Ovary (tissue), 7 donors: ENCODE measurements at regions not wholly inside any gene's neighbourhood (a gene's known extent, or its start where the extent isn't known, plus 50 kb on each side); places are given as distances from the start of the nearest gene placed in this dataset.

Experiments used
- DNase-seq, 5 donors: peaks; one replicate each; pipeline ENCODE4 v3.0.0-alpha.2; 2019 to 2020
- H3K27ac ChIP-seq, 2 donors: fragments of 200-600 bp; one replicate each; pipeline versions ENCODE4 v1.5.1 to v1.8.0; 2019 to 2022
- H3K27me3 ChIP-seq: fragments of 200-600 bp; one replicate; pipeline ENCODE4 v1.8.0; 2022
- H3K36me3 ChIP-seq: fragments of 200-600 bp; sonication (generic); one replicate; pipeline ENCODE4 v1.5.1; 2019
- H3K4me1 ChIP-seq: one replicate; pipeline ENCODE4 v1.8.1; 2013; ENCODE audit warnings: mild to moderate bottlenecking, moderate library complexity; ENCODE audit not compliant: insufficient read depth
- H3K4me3 ChIP-seq: fragments of 200-600 bp; sonication (generic); one replicate; pipeline ENCODE4 v1.5.1; 2017
- H3K9me3 ChIP-seq, 2 donors: fragments of 200-600 bp in 1 of 2; sonication (generic) in 1 of 2; one replicate each; pipeline versions ENCODE4 v1.5.1 to v1.8.1; 2013 to 2019; ENCODE audit warnings: mild to moderate bottlenecking in 1 of 2, moderate library complexity in 1 of 2
- EP300 ChIP-seq: sonication (generic); formaldehyde crosslinking; IDR thresholded peaks from one replicate; pipeline ENCODE4 v1.6.1; 2017; ENCODE audit warnings: antibody characterized with exemption
- POLR2A ChIP-seq: fragments of 450-650 bp; IDR thresholded peaks from one replicate; pipeline ENCODE4 v1.6.1; 2017; ENCODE audit warnings: antibody characterized with exemption, mild to moderate bottlenecking, moderate library complexity
- WGBS, 3 donors: extraction: QIAGEN DNeasy Blood & Tissue Kit in 1 of 3; methylation state at CpG; one replicate each; pipeline versions ENCODE4 v1.1.5 to v1.1.7; 2013 to 2017; 5-methylcytosine and 5-hydroxymethylcytosine counted together
- intact Hi-C, 4 donors: fragments of 100-400 bp; cut with DNase I; formaldehyde crosslinking; loops; one replicate each; pipeline versions ENCODE4 v1.11.0 to v1.15.1; 2022 to 2023
- TF ChIP-seq, protein P1 (sequence below), 3 donors: fragments of 450-650 bp in 2 of 3; fragments of 200-600 bp in 1 of 3; IDR thresholded peaks; one replicate each; pipeline versions ENCODE4 v1.5.1 to v1.8.0; 2016 to 2022; ENCODE audit warnings: antibody characterized with exemption in 3 of 3, mild to moderate bottlenecking in 1 of 3
- donor health status: DM: no; HTN: no; CAD: no; lungs with moderate emphysema.
- donor health status: DM: no; HTN: no; CAD: no.
- donor health status: Bipolar disorder and iron deficiency.
- donor health status: DM: no; HTN: no; CAD: no.
- donor health status: DM: yes; HTN: yes; CAD: no.

DNA sequence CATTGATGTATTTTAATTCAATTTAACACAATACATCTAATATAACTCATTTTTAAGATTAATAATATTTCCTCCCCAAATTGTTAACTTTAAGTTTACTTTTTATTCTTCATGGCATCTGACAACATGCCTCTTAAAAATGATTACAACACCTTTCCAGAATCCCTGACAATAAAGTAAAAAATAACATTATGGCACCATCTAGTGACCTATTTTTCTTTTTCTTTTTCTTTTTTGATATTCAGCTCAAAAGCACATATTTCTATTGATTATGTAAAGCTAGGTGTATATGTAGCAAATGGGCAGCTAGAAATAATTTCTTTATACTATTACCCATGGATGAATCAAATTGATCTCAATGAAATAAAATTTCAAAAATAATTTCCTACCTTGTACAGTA lies 834.3 kb upstream of the CDH8 start:
- TF ChIP-seq, protein P1, sequence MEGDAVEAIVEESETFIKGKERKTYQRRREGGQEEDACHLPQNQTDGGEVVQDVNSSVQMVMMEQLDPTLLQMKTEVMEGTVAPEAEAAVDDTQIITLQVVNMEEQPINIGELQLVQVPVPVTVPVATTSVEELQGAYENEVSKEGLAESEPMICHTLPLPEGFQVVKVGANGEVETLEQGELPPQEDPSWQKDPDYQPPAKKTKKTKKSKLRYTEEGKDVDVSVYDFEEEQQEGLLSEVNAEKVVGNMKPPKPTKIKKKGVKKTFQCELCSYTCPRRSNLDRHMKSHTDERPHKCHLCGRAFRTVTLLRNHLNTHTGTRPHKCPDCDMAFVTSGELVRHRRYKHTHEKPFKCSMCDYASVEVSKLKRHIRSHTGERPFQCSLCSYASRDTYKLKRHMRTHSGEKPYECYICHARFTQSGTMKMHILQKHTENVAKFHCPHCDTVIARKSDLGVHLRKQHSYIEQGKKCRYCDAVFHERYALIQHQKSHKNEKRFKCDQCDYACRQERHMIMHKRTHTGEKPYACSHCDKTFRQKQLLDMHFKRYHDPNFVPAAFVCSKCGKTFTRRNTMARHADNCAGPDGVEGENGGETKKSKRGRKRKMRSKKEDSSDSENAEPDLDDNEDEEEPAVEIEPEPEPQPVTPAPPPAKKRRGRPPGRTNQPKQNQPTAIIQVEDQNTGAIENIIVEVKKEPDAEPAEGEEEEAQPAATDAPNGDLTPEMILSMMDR (IDR thresholded peaks at IDR 0.05): no peak
- TF ChIP-seq EP300: no peak
- no peak for TF ChIP-seq POLR2A
- intact Hi-C loops: no loop called here
- Histone ChIP-seq H3K27ac (no peak overlapping the region), H3K4me3 (no peak overlapping the region), H3K4me1 (no peaks in the 10 kb centered on the region), H3K36me3 (no peaks in the 10 kb centered on the region), H3K27me3 (no peaks in the 10 kb centered on the region), H3K9me3 (no peaks in the 10 kb centered on the region)
- DNase-seq: no peak

DNA sequence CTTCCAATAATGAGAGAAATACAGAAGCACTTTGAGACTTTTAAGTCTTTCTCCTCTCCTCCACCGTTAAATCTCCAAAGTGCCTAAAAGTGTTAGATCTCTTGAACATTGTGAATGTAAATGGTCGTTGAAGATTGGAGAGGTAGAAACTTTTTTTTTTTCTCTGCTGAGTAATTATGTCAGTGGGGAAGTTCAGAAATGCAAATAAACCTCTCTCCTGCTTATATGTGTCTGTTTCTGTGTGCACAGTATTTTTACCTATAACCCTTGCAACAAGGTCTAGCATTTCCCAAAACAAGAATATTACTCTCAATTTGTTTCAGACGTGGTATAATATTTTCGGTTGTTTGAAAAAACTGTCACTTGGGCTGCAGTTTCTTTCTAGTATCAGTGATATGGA lies 833.6 kb upstream of the CDH8 start:
- Histone ChIP-seq H3K4me1 (no peaks in the 10 kb centered on the region), H3K4me3 (no peak overlapping the region), H3K27me3 (no peaks in the 10 kb centered on the region), H3K9me3 (no peaks in the 10 kb centered on the region), H3K36me3 (no peaks in the 10 kb centered on the region), H3K27ac (no peak overlapping the region)
- DNase-seq: no peak
- TF ChIP-seq POLR2A: no peak
- TF ChIP-seq, protein P1 (IDR thresholded peaks at IDR 0.05): no peak
- no peak for TF ChIP-seq EP300
- 38 to 46% (median 42%) methylated on average over 4 of the region's 4 CpGs for WGBS, 3 donors
- intact Hi-C loops: no loop called here

DNA sequence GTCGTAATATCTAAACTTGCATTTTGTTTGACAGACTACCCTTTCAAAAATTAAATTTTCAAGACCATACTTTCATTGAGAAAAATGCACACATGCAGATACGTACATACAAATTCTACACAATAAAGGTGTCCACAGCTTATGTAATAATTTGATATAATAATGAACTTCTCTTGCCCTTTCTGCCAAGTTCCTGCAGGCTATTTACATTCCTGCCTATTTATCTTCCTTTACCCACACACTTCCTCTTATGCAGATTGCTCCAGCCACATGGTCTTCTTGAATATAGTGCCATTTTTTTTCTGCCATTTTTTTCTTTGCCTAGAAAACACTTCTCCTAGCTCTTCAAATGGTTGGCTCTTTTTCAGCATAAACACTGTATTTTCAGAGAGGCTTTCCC lies 826.9 kb upstream of the CDH8 start:
- no peak for DNase-seq
- H3K9me3 ChIP-seq: no peaks in the 10 kb centered on the region
- no peaks in the 10 kb centered on the region for H3K36me3 ChIP-seq
- TF ChIP-seq, protein P1 (IDR thresholded peaks at IDR 0.05): no peak
- 71 to 86% (median 77%) methylated on average over 2 of the region's 2 CpGs for WGBS, 3 donors
- no peak overlapping the region for H3K27ac ChIP-seq
- no peak overlapping the region for H3K4me3 ChIP-seq
- no peaks in the 10 kb centered on the region for H3K4me1 ChIP-seq
- intact Hi-C loops: no loop called here
- no peaks in the 10 kb centered on the region for H3K27me3 ChIP-seq

DNA sequence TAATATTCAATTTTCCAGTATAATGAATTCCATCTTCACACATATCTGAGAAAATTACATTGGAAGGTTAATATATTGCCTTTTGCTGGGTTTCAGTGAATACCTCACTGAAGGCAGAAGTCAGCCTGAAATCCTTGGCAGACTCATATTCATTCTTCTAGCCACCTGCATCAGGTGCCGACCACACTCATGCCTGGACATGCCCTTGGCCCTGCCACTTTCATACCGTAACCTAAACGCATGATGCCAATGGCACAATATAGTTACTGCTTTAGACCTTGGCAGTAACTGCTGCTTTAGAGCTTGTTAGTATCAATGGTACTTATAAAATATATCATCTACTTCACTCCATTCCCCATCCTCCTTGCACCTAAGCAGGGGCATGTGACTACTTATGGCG lies 817.6 kb upstream of the CDH8 start:
- no peak for DNase-seq
- 87 to 91% (median 88%) methylated on average over 4 of the region's 4 CpGs for WGBS, 3 donors
- no peak overlapping the region for H3K27ac ChIP-seq
- no peaks in the 10 kb centered on the region for H3K36me3 ChIP-seq
- H3K4me1 ChIP-seq: no peaks in the 10 kb centered on the region
- no peaks in the 10 kb centered on the region for H3K9me3 ChIP-seq
- no peak overlapping the region for H3K4me3 ChIP-seq
- intact Hi-C loops: no loop called here
- TF ChIP-seq EP300: no peak
- TF ChIP-seq, protein P1 (IDR thresholded peaks at IDR 0.05): no peak
- TF ChIP-seq POLR2A: no peak
- no peaks in the 10 kb centered on the region for H3K27me3 ChIP-seq
